Nephron progenitor cell (in vitro differentiated cells): ENCODE measurements at regions not wholly inside any gene's neighbourhood (a gene's known extent, or its start where the extent isn't known, plus 50 kb on each side); places are given as distances from the start of the nearest gene placed in this dataset.

Experiments
- DNase-seq: peaks from one replicate; pipeline ENCODE4 v3.0.0; 2021
- H3K27ac Mint-ChIP-seq: 2 replicates; pipeline ENCODE4 v1.8.0; 2021; ENCODE audit warnings: mild to moderate bottlenecking, moderate library complexity, mixed read lengths
- H3K27me3 Mint-ChIP-seq: 2 replicates; pipeline ENCODE4 v1.8.0; 2021; ENCODE audit warnings: mild to moderate bottlenecking, low read depth, mixed read lengths; ENCODE audit not compliant: poor library complexity
- H3K36me3 Mint-ChIP-seq: 2 replicates; pipeline ENCODE4 v1.8.0; 2021; ENCODE audit warnings: low read depth, mixed read lengths
- H3K4me1 Mint-ChIP-seq: 2 replicates; pipeline ENCODE4 v1.8.0; 2021; ENCODE audit warnings: mixed read lengths
- H3K4me3 Mint-ChIP-seq: 2 replicates; pipeline ENCODE4 v1.8.0; 2021; ENCODE audit warnings: mild to moderate bottlenecking, moderate library complexity, mixed read lengths
- H3K9me3 Mint-ChIP-seq: 2 replicates; pipeline ENCODE4 v1.8.0; 2021; ENCODE audit warnings: mild to moderate bottlenecking, moderate library complexity, mixed read lengths
- TF ChIP-seq, protein P1 (sequence below): fragments of 200-600 bp; sonication (generic); IDR thresholded peaks from 2 replicates; pipeline ENCODE4 v1.5.0; 2021; ENCODE audit warnings: antibody characterized with exemption

DNA sequence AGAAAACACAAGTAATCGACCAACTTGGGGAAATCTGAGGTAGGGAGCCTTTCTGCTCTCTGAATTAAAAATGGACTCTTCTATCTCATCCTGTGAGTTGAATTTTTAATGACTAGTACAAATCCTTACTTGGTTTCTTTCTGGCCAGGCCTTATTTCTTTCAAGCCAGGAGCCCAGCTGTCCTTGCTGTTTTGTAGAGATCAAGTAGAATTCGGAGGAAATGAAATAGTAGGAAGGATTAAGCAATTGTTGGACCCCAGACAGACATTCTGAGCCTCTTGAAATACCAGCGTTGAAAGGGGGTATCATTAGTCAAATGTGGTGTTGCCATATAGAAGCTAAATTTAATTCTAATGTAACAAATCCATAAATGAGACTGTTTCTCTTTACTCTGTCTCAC lies 53.7 kb upstream of the SMIM15 start:
- Mint-ChIP-seq H3K9me3 (peaks cover 5% of the 10 kb centered on the region), H3K36me3 (no peaks in the 10 kb centered on the region), H3K4me1 (peaks cover 7% of the 10 kb centered on the region), H3K27ac (no peak overlapping the region), H3K27me3 (no peaks in the 10 kb centered on the region), H3K4me3 (no peak overlapping the region)
- no peak for DNase-seq
- TF ChIP-seq, protein P1, sequence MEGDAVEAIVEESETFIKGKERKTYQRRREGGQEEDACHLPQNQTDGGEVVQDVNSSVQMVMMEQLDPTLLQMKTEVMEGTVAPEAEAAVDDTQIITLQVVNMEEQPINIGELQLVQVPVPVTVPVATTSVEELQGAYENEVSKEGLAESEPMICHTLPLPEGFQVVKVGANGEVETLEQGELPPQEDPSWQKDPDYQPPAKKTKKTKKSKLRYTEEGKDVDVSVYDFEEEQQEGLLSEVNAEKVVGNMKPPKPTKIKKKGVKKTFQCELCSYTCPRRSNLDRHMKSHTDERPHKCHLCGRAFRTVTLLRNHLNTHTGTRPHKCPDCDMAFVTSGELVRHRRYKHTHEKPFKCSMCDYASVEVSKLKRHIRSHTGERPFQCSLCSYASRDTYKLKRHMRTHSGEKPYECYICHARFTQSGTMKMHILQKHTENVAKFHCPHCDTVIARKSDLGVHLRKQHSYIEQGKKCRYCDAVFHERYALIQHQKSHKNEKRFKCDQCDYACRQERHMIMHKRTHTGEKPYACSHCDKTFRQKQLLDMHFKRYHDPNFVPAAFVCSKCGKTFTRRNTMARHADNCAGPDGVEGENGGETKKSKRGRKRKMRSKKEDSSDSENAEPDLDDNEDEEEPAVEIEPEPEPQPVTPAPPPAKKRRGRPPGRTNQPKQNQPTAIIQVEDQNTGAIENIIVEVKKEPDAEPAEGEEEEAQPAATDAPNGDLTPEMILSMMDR = no peak

DNA sequence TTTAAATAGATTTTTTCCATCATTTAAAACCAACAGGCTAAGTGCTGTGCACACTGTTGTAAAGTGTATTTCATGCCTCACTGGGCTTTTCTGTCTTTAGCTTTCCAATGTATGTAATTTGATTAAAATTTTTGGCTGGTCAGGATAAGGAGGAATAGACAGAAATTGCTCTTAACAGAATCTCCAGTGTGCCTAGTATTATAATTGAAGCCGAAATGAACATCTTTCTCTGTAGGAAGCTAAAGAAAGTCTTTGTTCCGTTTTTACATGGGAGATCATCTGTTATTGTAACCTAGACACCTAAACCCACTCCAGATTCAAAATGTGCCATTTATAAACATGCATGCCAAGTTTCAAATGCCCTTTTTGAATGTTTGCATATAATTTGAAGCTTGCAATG lies 54.5 kb upstream of the SMIM15 start:
- Mint-ChIP-seq H3K4me3 (no peak overlapping the region), H3K27ac (no peak overlapping the region), H3K4me1 (peaks cover 7% of the 10 kb centered on the region), H3K27me3 (no peaks in the 10 kb centered on the region), H3K9me3 (peaks cover 7% of the 10 kb centered on the region), H3K36me3 (no peaks in the 10 kb centered on the region)
- no peak for DNase-seq
- TF ChIP-seq, protein P1 = no peak

- TF ChIP-seq, protein P1 = no peak
- no peak for DNase-seq
- H3K4me1 Mint-ChIP-seq = peaks cover 7% of the 10 kb centered on the region
- H3K4me3 Mint-ChIP-seq = no peak overlapping the region
- no peaks in the 10 kb centered on the region for H3K27me3 Mint-ChIP-seq
- peaks cover 9% of the 10 kb centered on the region for H3K9me3 Mint-ChIP-seq
- H3K27ac Mint-ChIP-seq = no peak overlapping the region
- H3K36me3 Mint-ChIP-seq = no peaks in the 10 kb centered on the region
Observed at GRCh38 chr5:61217214-61217613, 54.9 kb upstream of the SMIM15 start.

- DNase-seq = no peak
- Mint-ChIP-seq H3K4me3 (no peak overlapping the region), H3K9me3 (peaks cover 16% of the 10 kb centered on the region), H3K36me3 (peaks cover 6% of the 10 kb centered on the region), H3K27me3 (peaks cover 3% of the 10 kb centered on the region), H3K4me1 (peaks cover 27% of the 10 kb centered on the region), H3K27ac (no peak overlapping the region)
- TF ChIP-seq, protein P1 = no peak
Observed at GRCh38 chr5:61228229-61228628, 66.0 kb upstream of the SMIM15 start.

GRCh38 chr5:61228691-61229280 lies 66.5 kb upstream of the SMIM15 start:
- Mint-ChIP-seq H3K9me3 (peaks cover 16% of the 10 kb centered on the region), H3K27me3 (peaks cover 3% of the 10 kb centered on the region), H3K4me1 (peaks cover 27% of the 10 kb centered on the region), H3K4me3 (no peak overlapping the region), H3K36me3 (peaks cover 6% of the 10 kb centered on the region), H3K27ac (no peak overlapping the region)
- TF ChIP-seq, protein P1 = no peak
- no peak for DNase-seq

- no peak overlapping the region for H3K4me3 Mint-ChIP-seq
- H3K36me3 Mint-ChIP-seq = peaks cover 6% of the 10 kb centered on the region
- peaks cover 3% of the 10 kb centered on the region for H3K27me3 Mint-ChIP-seq
- peak overlapping the region; percentile 11 for H3K27ac Mint-ChIP-seq
- peaks cover 16% of the 10 kb centered on the region for H3K9me3 Mint-ChIP-seq
- DNase-seq = no peak
- TF ChIP-seq, protein P1 = no peak
- peaks cover 27% of the 10 kb centered on the region for H3K4me1 Mint-ChIP-seq
Observed at GRCh38 chr5:61229416-61229815, 67.1 kb upstream of the SMIM15 start.
